ENCODE measurements at regions not wholly inside any gene's neighbourhood (a gene's known extent, or its start where the extent isn't known, plus 50 kb on each side); places are given as distances from the start of the nearest gene placed in this dataset.

- Histone ChIP-seq H2BK12ac (ENCODE audit: low read depth, low read length) (no peak overlapping the region), H4K20me1 (replicated peaks in 1 of 2; ENCODE audit: control insufficient read depth in 1 of 2, insufficient read depth in 2 of 2, low read length in 2 of 2) (no peaks in the 10 kb centered on the region), H2BK20ac (ENCODE audit: low read length) (no peak overlapping the region), H3K4me3 (ENCODE audit: extremely low read depth in 1 of 4, insufficient read depth in 2 of 4, low read depth in 3 of 4, low read length in 4 of 4) (no peak overlapping the region), H3K9ac (replicated peaks in 1 of 4; ENCODE audit: extremely low read depth in 1 of 4, low read depth in 3 of 4, low read length in 3 of 4) (no peak overlapping the region), H4K5ac (ENCODE audit: insufficient read length, low read depth, low read length) (no peak overlapping the region), H2BK5ac (ENCODE audit: low read depth, low read length) (no peak overlapping the region), H3K27ac (ENCODE audit: low read depth, low read length) (no peak overlapping the region), H3K23ac (ENCODE audit: insufficient read length) (no peak overlapping the region), H3K4me2 (ENCODE audit: insufficient read depth in 1 of 2, low read depth in 2 of 2, low read length in 2 of 2) (no peak overlapping the region), H3K79me1 (ENCODE audit: low read depth, low read length) (no peaks in the 10 kb centered on the region), H3K4me1 (replicated peaks in 1 of 4; ENCODE audit: control insufficient read depth in 3 of 4, insufficient read depth in 4 of 4, low read length in 3 of 4) (no peaks in the 10 kb centered on the region), H4K8ac (ENCODE audit: extremely low read depth, insufficient read depth, low read length) (no peak overlapping the region), H3K9me3 (ENCODE audit: insufficient read depth in 2 of 2, low read depth in 1 of 2, low read length in 1 of 2) (no peaks in the 10 kb centered on the region), H2AK5ac (ENCODE audit: low read depth, low read length) (no peak overlapping the region), H3K18ac (ENCODE audit: extremely low read depth, low read length) (no peak overlapping the region), H3K27me3 (replicated peaks in 1 of 4; ENCODE audit: control insufficient read depth in 3 of 4, extremely low read depth in 1 of 4, insufficient read depth in 3 of 4, low read length in 3 of 4) (peaks cover 0 to 2% (median 0%) of the 10 kb centered on the region in 4 experiments; a peak in 1 of 7 replicates), H3K36me3 (ENCODE audit: control insufficient read depth in 2 of 4, insufficient read depth in 4 of 4, low read length in 3 of 4) (no peaks in the 10 kb centered on the region), H3K79me2 (ENCODE audit: control insufficient read depth in 1 of 2, insufficient read depth in 2 of 2, low read length in 2 of 2) (no peaks in the 10 kb centered on the region), H2BK120ac (replicated peaks; ENCODE audit: low read depth, low read length) (no peak overlapping the region), H3K23me2 (ENCODE audit: low read depth, low read length) (no peaks in the 10 kb centered on the region), H3K4ac (replicated peaks; ENCODE audit: insufficient read length, low read depth, low read length) (no peak overlapping the region), H4K91ac (replicated peaks; ENCODE audit: insufficient read length, low read length) (no peak overlapping the region), H2BK15ac (ENCODE audit: low read length) (no peak overlapping the region), H3K14ac (ENCODE audit: insufficient read length) (no peak overlapping the region), H3K56ac (replicated peaks; ENCODE audit: insufficient read length, low read depth, low read length) (no peak overlapping the region), H2AFZ (ENCODE audit: low read length) (no peak overlapping the region)
- FAIRE-seq = no peak
- DNase-seq (ENCODE audit: low read depth in 1 of 2, low spot score in 2 of 2) = no peak
- ChIA-PET CTCF (ENCODE audit: partially characterized antibody) (interaction anchor here (4.6 kb wide), 1 partner anchor 10 kb away, joined by 40 read pairs; no protein-coding TSS in a partner anchor), POLR2A (ENCODE audit: partially characterized antibody) (no interaction called here)
- TF ChIP-seq E2F6 (IDR thresholded peaks at IDR 0.05) = no peak
- TF ChIP-seq TAF1 (IDR thresholded peaks at IDR 0.05; ENCODE audit: low read depth, low read length) = no peak
- no peak for TF ChIP-seq TCF12 (IDR thresholded peaks at IDR 0.05; ENCODE audit: low read depth, low read length)
- TF ChIP-seq GTF2F1 (IDR thresholded peaks at IDR 0.05; ENCODE audit: borderline replicate concordance, low read depth, low read length) = no peak
- TF ChIP-seq EZH2 (IDR thresholded peaks at IDR 0.05; ENCODE audit: low read depth, low read length, severe bottlenecking) = no peak
- no peak for TF ChIP-seq SP2 (IDR thresholded peaks at IDR 0.05; ENCODE audit: low read length)
- no peak for TF ChIP-seq BCL11A (IDR thresholded peaks at IDR 0.05; ENCODE audit: low read depth in 2 of 2, low read length in 2 of 2)
- no peak for TF ChIP-seq JUN (IDR thresholded peaks at IDR 0.05; ENCODE audit: low read depth, low read length)
- 86% methylated on average over 4 of the region's 4 CpGs; no CpG with 5 or more reads in 1 of the 2 experiments for WGBS, 2 experiments (ENCODE audit: extremely low coverage in 1 of 2, insufficient coverage in 1 of 2, insufficient read length in 1 of 2, insufficient replicate concordance in 2 of 2, low coverage in 1 of 2, low lambda C conversion rate in 2 of 2, missing lambda C conversion rate in 1 of 2)
These were observed 76.7 kb downstream of the PLEKHG1 start for GRCh38 chr6:150676344-150676743.

All from H1 (cell line).